Osteocyte (in vitro differentiated cells): ENCODE measurements at regions not wholly inside any gene's neighbourhood (a gene's known extent, or its start where the extent isn't known, plus 50 kb on each side); places are given as distances from the start of the nearest gene placed in this dataset.

Experiments used
- DNase-seq: peaks from one replicate; pipeline ENCODE4 v3.0.0; 2021; ENCODE audit warnings: mixed read lengths; ENCODE audit not compliant: unreplicated experiment; ENCODE audit errors: extremely low spot score
- H3K27ac Mint-ChIP-seq: one replicate; pipeline ENCODE4 v1.8.0; 2021; ENCODE audit warnings: mild to moderate bottlenecking, mixed read lengths; ENCODE audit not compliant: unreplicated experiment
- H3K27me3 Mint-ChIP-seq: one replicate; pipeline ENCODE4 v1.8.0; 2021; ENCODE audit warnings: mixed read lengths; ENCODE audit not compliant: unreplicated experiment
- H3K36me3 Mint-ChIP-seq: one replicate; pipeline ENCODE4 v1.8.0; 2021; ENCODE audit warnings: mixed read lengths; ENCODE audit not compliant: unreplicated experiment
- H3K4me1 Mint-ChIP-seq: one replicate; pipeline ENCODE4 v1.8.0; 2021; ENCODE audit warnings: mixed read lengths; ENCODE audit not compliant: unreplicated experiment
- H3K4me3 Mint-ChIP-seq: one replicate; pipeline ENCODE4 v1.8.0; 2021; ENCODE audit warnings: mild to moderate bottlenecking, moderate library complexity, mixed read lengths; ENCODE audit not compliant: unreplicated experiment
- H3K9me3 Mint-ChIP-seq: one replicate; pipeline ENCODE4 v1.8.0; 2021; ENCODE audit warnings: mixed read lengths; ENCODE audit not compliant: unreplicated experiment
- TF ChIP-seq, protein P1 (sequence below): fragments of 200-600 bp; sonication (generic); IDR thresholded peaks from 2 replicates; pipeline ENCODE4 v1.5.0; 2021; ENCODE audit warnings: antibody characterized with exemption, mild to moderate bottlenecking, moderate library complexity

DNA sequence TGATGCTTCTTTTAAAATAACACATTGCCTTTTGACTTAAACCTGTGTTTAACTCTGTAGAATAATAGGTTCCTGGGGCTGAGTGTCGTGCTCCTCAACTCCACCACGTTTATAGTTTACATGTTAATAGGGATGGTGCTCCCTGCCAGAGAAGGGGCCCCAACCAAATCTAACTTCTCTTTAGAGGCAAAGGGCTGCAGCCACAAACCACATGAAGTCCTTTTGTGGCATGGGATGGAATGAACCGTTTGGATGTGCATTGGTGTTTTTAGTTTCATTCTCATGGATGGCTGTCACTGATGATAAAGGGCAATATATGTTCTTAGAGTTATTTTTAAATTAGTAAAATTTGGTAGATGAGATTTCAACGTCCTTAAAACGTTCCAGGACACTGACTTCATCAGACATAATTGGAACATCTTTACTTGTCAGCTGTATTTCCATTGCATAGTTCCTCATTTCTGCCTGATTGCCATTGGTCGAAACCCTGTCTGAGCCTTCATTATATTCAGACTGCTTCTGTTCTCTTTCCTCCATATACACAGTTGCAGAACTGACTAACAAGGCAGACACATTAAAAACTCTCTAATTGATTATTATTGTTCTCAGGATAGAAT lies 60.4 kb upstream of the HPF1 start:
- H3K4me1 Mint-ChIP-seq = no peaks in the 10 kb centered on the region

DNA sequence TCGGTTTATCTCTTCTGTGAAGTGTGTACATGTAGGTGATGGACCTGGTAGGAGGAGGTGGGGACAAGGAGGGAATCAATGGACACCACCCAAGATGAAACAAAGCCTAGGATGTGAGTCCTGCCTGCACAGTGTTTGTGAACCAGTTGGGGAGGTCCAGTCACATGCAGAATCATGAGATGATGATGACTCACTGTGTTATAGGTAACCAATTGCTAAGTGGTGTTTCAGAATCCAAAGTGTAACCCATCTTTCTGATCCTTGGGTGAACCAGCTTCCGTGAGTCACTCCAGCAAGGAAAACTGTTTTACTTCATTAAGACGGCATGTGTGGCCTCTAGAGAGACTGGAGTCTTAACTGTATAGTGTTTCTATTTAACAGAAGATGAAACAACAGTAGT lies 57.9 kb upstream of the HPF1 start:
- H3K9me3 Mint-ChIP-seq = no peaks in the 10 kb centered on the region
- no peak overlapping the region for H3K4me3 Mint-ChIP-seq
- no peaks in the 10 kb centered on the region for H3K36me3 Mint-ChIP-seq
- TF ChIP-seq, protein P1, sequence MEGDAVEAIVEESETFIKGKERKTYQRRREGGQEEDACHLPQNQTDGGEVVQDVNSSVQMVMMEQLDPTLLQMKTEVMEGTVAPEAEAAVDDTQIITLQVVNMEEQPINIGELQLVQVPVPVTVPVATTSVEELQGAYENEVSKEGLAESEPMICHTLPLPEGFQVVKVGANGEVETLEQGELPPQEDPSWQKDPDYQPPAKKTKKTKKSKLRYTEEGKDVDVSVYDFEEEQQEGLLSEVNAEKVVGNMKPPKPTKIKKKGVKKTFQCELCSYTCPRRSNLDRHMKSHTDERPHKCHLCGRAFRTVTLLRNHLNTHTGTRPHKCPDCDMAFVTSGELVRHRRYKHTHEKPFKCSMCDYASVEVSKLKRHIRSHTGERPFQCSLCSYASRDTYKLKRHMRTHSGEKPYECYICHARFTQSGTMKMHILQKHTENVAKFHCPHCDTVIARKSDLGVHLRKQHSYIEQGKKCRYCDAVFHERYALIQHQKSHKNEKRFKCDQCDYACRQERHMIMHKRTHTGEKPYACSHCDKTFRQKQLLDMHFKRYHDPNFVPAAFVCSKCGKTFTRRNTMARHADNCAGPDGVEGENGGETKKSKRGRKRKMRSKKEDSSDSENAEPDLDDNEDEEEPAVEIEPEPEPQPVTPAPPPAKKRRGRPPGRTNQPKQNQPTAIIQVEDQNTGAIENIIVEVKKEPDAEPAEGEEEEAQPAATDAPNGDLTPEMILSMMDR = no peak
- no peak for DNase-seq
- no peaks in the 10 kb centered on the region for H3K4me1 Mint-ChIP-seq
- peaks cover 17% of the 10 kb centered on the region for H3K27me3 Mint-ChIP-seq
- no peak overlapping the region for H3K27ac Mint-ChIP-seq

More for the DNA sequence above, 60.4 kb upstream of the HPF1 start:
- TF ChIP-seq, protein P1 = no peak
- Mint-ChIP-seq H3K4me3 (no peak overlapping the region), H3K27me3 (peaks cover 17% of the 10 kb centered on the region), H3K9me3 (no peaks in the 10 kb centered on the region), H3K27ac (no peak overlapping the region), H3K36me3 (no peaks in the 10 kb centered on the region)
- DNase-seq = no peak

DNA sequence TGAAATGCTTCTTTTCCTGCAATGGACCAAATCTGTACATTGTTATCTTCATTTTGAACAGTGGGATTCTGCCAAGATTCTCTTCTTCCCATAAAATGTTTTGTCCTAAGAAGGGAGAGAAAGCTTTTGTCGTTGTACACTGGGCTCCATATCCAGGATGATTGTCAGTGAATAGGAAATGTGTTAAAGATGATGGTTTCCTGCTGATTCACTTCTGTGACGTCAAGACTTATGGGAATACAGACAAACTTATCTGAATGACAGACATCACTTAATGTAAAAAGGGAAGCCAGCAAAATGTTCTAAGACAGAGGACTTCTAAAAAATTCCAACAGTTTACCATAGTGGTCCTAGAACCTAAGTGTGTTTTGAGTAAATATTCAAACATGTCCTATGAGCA lies 53.7 kb upstream of the HPF1 start:
- Mint-ChIP-seq H3K36me3 (no peaks in the 10 kb centered on the region), H3K4me3 (no peak overlapping the region), H3K27ac (no peak overlapping the region), H3K27me3 (peaks cover 31% of the 10 kb centered on the region), H3K4me1 (no peaks in the 10 kb centered on the region), H3K9me3 (no peaks in the 10 kb centered on the region)
- no peak for DNase-seq
- TF ChIP-seq, protein P1 = no peak

DNA sequence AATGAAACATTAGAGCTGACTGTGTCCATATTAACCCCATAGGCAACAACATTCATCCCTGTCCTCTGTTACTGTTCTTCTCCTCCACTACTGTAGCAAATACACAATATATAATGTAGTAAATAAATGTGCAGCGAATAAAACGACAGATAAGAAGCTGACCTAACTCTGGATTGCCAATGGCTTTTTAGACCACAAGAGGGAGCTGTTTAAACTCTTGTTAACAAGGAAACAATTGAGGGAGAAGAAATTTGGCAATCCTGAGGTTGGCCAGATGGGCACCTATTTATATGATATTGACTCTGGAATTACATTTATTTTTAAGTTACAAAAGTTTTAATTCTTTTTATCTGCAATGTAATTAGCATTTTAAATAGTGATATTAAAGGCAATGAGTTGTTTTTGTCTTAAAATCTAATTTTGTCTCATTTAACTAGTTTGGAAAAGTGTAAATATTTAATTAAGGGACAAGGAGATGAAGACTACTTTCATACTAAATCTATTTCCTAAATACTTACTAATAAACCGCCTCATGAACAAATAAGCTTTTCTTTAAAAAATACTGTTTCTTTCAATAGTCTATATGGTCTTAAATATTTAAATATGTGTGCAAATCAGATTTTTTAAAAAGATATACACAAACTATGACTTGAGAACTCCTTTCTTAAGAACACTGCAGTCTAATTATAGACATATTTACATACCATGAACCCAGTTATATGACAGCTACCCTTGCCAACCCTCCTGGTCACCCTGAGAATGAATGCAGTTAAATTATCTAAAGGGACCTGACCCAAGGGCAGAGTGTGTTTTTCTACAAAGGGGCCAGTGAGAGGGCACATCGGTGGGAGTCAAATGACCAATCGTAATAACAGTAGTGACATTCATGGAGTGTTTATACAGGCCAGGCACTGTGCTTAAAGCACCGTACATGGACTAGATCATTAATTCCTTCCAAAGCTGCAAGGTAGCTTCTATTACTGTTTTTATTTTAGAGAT lies 52.9 kb upstream of the HPF1 start:
- H3K27ac Mint-ChIP-seq = no peak overlapping the region
- H3K27me3 Mint-ChIP-seq = peaks cover 27% of the 10 kb centered on the region
- H3K4me3 Mint-ChIP-seq = no peak overlapping the region
- H3K4me1 Mint-ChIP-seq = no peaks in the 10 kb centered on the region
- TF ChIP-seq, protein P1 = peak; percentile 84
- no peaks in the 10 kb centered on the region for H3K36me3 Mint-ChIP-seq
- H3K9me3 Mint-ChIP-seq = no peaks in the 10 kb centered on the region
- no peak for DNase-seq

DNA sequence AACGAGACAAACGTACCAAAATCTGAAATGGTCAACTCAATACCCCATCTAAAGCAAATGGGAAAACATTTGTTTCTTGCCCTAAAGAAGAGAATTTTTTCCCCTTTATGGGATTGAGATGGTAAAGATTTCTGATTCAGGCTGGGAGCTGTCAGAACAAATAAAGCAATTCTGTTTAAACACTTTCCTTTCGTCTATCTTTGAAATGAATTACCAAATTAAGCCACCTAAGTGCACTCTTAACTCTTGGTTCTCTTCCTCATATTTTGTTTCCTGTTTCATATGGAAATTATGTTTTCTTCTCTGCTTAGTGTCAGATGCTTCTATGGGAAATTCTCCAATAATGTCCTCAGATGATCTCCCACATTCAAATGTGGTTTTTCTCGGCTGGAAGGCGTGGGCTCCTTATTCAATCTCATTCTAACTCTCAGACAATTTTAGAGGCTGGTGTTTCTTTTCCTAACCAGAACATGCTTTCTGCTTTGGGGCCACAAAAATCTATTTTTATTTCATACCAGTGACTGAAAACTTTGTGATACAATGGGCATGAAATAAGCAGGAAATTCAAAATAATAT lies 50.3 kb upstream of the HPF1 start:
- Mint-ChIP-seq H3K27me3 (peaks cover 32% of the 10 kb centered on the region), H3K4me1 (no peaks in the 10 kb centered on the region), H3K36me3 (no peaks in the 10 kb centered on the region), H3K4me3 (no peak overlapping the region), H3K9me3 (no peaks in the 10 kb centered on the region), H3K27ac (no peak overlapping the region)
- TF ChIP-seq, protein P1 = no peak
- no peak for DNase-seq
